ENCODE measurements at regions not wholly inside any gene's neighbourhood (a gene's known extent, or its start where the extent isn't known, plus 50 kb on each side); places are given as distances from the start of the nearest gene placed in this dataset.
A peak's percentile ranks its signal among the peaks of the same experiment; 100 is the strongest.

DNA sequence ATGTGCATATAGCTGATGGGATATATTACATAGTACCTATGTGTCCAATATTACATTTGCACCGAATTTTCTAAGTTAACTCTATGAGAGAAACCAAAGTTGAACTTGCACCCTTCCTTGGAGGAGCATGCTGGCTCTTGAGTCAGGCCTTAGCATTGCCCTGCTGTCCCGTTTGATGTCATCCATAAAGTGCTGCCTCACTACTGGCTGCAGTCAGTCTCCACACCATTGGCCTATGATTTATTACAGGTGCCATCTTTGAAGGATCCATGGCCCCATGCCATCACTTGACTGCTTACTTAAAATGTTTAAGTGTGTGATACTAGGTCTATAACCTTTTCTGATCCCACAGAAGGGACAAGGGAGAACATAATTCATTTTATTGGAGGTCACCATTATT lies 249.3 kb upstream of the RBBP8 start:
- WGBS, 4 donors = 62 to 85% (median 76%) methylated on average over 2 of the region's 2 CpGs
- no peaks in the 10 kb centered on the region for H3K36me3 ChIP-seq (replicated peaks in 1 of 2)
- DNase-seq = peak in 1 of 7 donors; percentile 21
- H3K27me3 ChIP-seq = no peaks in the 10 kb centered on the region
- no peak overlapping the region for H3K4me3 ChIP-seq
- intact Hi-C loops (cut with DNase I) = no loop called here
- H3K4me1 ChIP-seq (replicated peaks in 1 of 2) = peaks cover 15% of the 10 kb centered on the region in 2 donors
- H3K9me3 ChIP-seq (replicated peaks in 1 of 3) = no peaks in the 10 kb centered on the region
- peak overlapping the region; percentile 6 to 72 (median 70) for H3K27ac ChIP-seq
- TF ChIP-seq POLR2A (IDR thresholded peaks at IDR 0.05) = no peak
- TF ChIP-seq, protein P1, sequence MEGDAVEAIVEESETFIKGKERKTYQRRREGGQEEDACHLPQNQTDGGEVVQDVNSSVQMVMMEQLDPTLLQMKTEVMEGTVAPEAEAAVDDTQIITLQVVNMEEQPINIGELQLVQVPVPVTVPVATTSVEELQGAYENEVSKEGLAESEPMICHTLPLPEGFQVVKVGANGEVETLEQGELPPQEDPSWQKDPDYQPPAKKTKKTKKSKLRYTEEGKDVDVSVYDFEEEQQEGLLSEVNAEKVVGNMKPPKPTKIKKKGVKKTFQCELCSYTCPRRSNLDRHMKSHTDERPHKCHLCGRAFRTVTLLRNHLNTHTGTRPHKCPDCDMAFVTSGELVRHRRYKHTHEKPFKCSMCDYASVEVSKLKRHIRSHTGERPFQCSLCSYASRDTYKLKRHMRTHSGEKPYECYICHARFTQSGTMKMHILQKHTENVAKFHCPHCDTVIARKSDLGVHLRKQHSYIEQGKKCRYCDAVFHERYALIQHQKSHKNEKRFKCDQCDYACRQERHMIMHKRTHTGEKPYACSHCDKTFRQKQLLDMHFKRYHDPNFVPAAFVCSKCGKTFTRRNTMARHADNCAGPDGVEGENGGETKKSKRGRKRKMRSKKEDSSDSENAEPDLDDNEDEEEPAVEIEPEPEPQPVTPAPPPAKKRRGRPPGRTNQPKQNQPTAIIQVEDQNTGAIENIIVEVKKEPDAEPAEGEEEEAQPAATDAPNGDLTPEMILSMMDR (IDR thresholded peaks at IDR 0.05) = no peak

DNA sequence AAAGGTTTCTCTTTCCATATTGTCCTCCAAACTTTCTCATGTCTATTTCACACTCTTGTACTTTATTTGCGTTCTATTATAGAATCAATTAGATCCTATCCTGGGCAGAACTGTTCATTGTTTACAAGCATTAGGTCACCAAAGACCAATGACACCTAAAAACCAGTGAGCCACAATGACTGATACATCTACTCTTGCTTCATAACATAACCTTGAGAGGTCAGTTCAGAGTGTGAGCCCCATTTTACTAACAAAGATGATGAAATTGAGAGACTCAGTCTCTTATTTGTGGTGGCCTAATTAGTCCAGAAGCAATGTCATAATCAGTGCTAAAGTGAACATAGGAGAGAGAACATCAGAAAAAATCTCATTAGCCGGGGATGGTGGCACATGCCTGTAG lies 248.9 kb upstream of the RBBP8 start:
- peak overlapping the region in 4 of 5 donors; percentile 6 to 72 (median 70) for H3K27ac ChIP-seq

DNA sequence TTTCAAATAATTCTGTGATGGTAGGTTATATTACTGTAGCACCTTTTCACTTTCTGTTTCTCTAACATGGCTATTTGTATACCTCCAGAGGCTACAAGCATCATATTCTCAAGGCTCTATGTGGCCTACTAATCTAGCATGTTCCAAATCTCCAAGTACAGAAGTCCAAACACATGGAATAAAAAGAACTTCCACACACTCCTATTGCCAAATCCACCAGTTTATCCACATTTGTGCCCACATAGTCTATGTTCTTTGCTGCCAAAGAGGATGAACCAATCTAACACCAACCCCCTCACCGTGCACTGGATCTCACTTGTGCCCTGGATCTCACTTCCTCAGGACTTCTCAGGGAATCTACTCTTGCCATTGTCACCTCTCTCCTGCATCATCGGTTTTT lies 247.3 kb upstream of the RBBP8 start:
- H3K27ac ChIP-seq = peak overlapping the region in 1 of 5 donors; percentile 71
- no peaks in the 10 kb centered on the region for H3K36me3 ChIP-seq (replicated peaks in 1 of 2)
- H3K4me1 ChIP-seq (replicated peaks in 1 of 2) = peaks cover 15% of the 10 kb centered on the region in 2 donors
- intact Hi-C loops (cut with DNase I) = no loop called here
- no peaks in the 10 kb centered on the region for H3K27me3 ChIP-seq
- H3K9me3 ChIP-seq (replicated peaks in 1 of 3) = no peaks in the 10 kb centered on the region
- no peak for DNase-seq
- H3K4me3 ChIP-seq = no peak overlapping the region
- WGBS, 4 donors = 92 to 96% (median 94%) methylated on average over 2 of the region's 2 CpGs
- no peak for TF ChIP-seq POLR2A (IDR thresholded peaks at IDR 0.05)
- TF ChIP-seq, protein P1 (IDR thresholded peaks at IDR 0.05) = no peak

More for the DNA sequence above, 248.9 kb upstream of the RBBP8 start:
- Histone ChIP-seq H3K36me3 (replicated peaks in 1 of 2) (no peaks in the 10 kb centered on the region), H3K4me1 (replicated peaks in 1 of 2) (peaks cover 15% of the 10 kb centered on the region in 2 donors), H3K4me3 (no peak overlapping the region), H3K27me3 (no peaks in the 10 kb centered on the region), H3K9me3 (replicated peaks in 1 of 3) (no peaks in the 10 kb centered on the region)
- intact Hi-C loops (cut with DNase I) = no loop called here
- peak in 1 of 7 donors; percentile 21 for DNase-seq
- TF ChIP-seq, protein P1 (IDR thresholded peaks at IDR 0.05) = no peak
- 69 to 81% (median 80%) methylated on average over 2 of the region's 2 CpGs for WGBS, 4 donors

DNA sequence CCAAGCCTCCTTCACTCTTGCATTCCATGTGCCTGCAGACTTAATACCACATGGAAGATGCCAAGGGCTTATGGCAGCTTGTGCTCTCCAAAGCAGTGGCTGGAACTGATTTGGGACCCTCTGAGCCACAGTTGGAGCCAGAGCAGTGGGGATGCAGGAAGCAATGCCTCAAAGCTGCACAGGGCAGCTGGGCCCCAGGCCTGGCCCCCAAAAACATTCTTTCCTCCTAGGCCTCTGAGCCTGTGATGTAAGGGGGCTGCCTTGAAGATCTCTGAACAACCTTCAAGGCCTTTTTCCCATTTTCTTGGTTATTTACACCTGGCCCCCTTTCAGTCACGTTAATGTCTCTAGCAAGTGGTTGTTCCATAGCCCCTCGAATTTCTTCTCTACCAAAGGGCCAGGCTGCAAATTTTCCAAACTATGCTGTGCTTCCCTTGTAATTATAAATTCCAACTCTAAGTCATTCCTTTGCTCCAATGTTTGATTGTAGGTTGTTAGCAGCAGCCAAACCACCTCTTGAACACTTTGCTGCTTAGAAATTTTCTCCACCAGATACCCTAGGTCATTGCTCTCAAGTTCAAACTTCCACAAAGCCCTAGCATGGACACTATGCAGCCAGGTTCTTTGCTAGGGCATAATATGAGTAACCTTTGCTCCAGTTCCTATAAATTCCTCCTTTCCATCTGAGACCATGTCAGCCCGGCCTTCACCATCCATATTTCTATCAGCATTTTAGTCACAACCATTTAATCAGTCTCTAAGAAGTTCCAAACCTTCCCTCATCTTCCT lies 245.0 kb upstream of the RBBP8 start:
- H3K36me3 ChIP-seq (replicated peaks in 1 of 2) = no peaks in the 10 kb centered on the region
- H3K27ac ChIP-seq = no peak overlapping the region
- H3K4me3 ChIP-seq = no peak overlapping the region
- intact Hi-C loops (cut with DNase I) = no loop called here
- 60 to 67% (median 62%) methylated on average over 3 of the region's 3 CpGs for WGBS, 4 donors
- no peak for DNase-seq
- no peaks in the 10 kb centered on the region for H3K27me3 ChIP-seq
- TF ChIP-seq, protein P1 (IDR thresholded peaks at IDR 0.05) = no peak
- no peak for TF ChIP-seq POLR2A (IDR thresholded peaks at IDR 0.05)
- H3K4me1 ChIP-seq (replicated peaks in 1 of 2) = peaks cover 16 to 19% of the 10 kb centered on the region in 2 donors
- H3K9me3 ChIP-seq (replicated peaks in 1 of 3) = no peaks in the 10 kb centered on the region

All from adrenal gland (tissue), 9 donors.